Osteocyte (in vitro differentiated cells): ENCODE measurements at regions not wholly inside any gene's neighbourhood (a gene's known extent, or its start where the extent isn't known, plus 50 kb on each side); places are given as distances from the start of the nearest gene placed in this dataset.

ENCODE experiments used
- DNase-seq: peaks from one replicate; pipeline ENCODE4 v3.0.0; 2021; ENCODE audit warnings: mixed read lengths; ENCODE audit not compliant: unreplicated experiment; ENCODE audit errors: extremely low spot score
- H3K27ac Mint-ChIP-seq: one replicate; pipeline ENCODE4 v1.8.0; 2021; ENCODE audit warnings: mild to moderate bottlenecking, mixed read lengths; ENCODE audit not compliant: unreplicated experiment
- H3K27me3 Mint-ChIP-seq: one replicate; pipeline ENCODE4 v1.8.0; 2021; ENCODE audit warnings: mixed read lengths; ENCODE audit not compliant: unreplicated experiment
- H3K36me3 Mint-ChIP-seq: one replicate; pipeline ENCODE4 v1.8.0; 2021; ENCODE audit warnings: mixed read lengths; ENCODE audit not compliant: unreplicated experiment
- H3K4me1 Mint-ChIP-seq: one replicate; pipeline ENCODE4 v1.8.0; 2021; ENCODE audit warnings: mixed read lengths; ENCODE audit not compliant: unreplicated experiment
- H3K4me3 Mint-ChIP-seq: one replicate; pipeline ENCODE4 v1.8.0; 2021; ENCODE audit warnings: mild to moderate bottlenecking, moderate library complexity, mixed read lengths; ENCODE audit not compliant: unreplicated experiment
- H3K9me3 Mint-ChIP-seq: one replicate; pipeline ENCODE4 v1.8.0; 2021; ENCODE audit warnings: mixed read lengths; ENCODE audit not compliant: unreplicated experiment
- CTCF ChIP-seq: fragments of 200-600 bp; sonication (generic); IDR thresholded peaks from 2 replicates; pipeline ENCODE4 v1.5.0; 2021; ENCODE audit warnings: antibody characterized with exemption, mild to moderate bottlenecking, moderate library complexity

- Mint-ChIP-seq H3K9me3 (peaks cover 7% of the 10 kb centered on the region), H3K4me3 (no peak overlapping the region)
- TF ChIP-seq CTCF, result no peak
These were observed 1312.7 kb upstream of the ACO1 start for GRCh38 chr9:31071606-31072286.

GRCh38 chr9:31078175-31078574 lies 1306.3 kb upstream of the ACO1 start:
- no peak overlapping the region for H3K4me3 Mint-ChIP-seq
- no peaks in the 10 kb centered on the region for H3K4me1 Mint-ChIP-seq
- no peak overlapping the region for H3K27ac Mint-ChIP-seq

More at GRCh38 chr9:31071606-31072286, 1312.7 kb upstream of the ACO1 start:
- H3K27me3 Mint-ChIP-seq, result no peaks in the 10 kb centered on the region
- no peak overlapping the region for H3K27ac Mint-ChIP-seq
- no peaks in the 10 kb centered on the region for H3K4me1 Mint-ChIP-seq
- no peak for DNase-seq
- no peaks in the 10 kb centered on the region for H3K36me3 Mint-ChIP-seq

GRCh38 chr9:31084350-31084749 lies 1300.1 kb upstream of the ACO1 start:
- no peak for TF ChIP-seq CTCF
- H3K36me3 Mint-ChIP-seq, result no peaks in the 10 kb centered on the region
- H3K4me3 Mint-ChIP-seq, result no peak overlapping the region
- H3K4me1 Mint-ChIP-seq, result no peaks in the 10 kb centered on the region
- no peak overlapping the region for H3K27ac Mint-ChIP-seq
- no peak for DNase-seq
- peaks cover 1% of the 10 kb centered on the region for H3K27me3 Mint-ChIP-seq
- H3K9me3 Mint-ChIP-seq, result no peaks in the 10 kb centered on the region

More at GRCh38 chr9:31078175-31078574, 1306.3 kb upstream of the ACO1 start:
- no peak for DNase-seq
- no peak for TF ChIP-seq CTCF
- Mint-ChIP-seq H3K27me3 (peaks cover 1% of the 10 kb centered on the region), H3K9me3 (no peaks in the 10 kb centered on the region), H3K36me3 (no peaks in the 10 kb centered on the region)

- H3K27ac Mint-ChIP-seq, result no peak overlapping the region
These were observed 1294.8 kb upstream of the ACO1 start for GRCh38 chr9:31089549-31090221.

More at GRCh38 chr9:31089549-31090221, 1294.8 kb upstream of the ACO1 start:
- peaks cover 5% of the 10 kb centered on the region for H3K27me3 Mint-ChIP-seq
- TF ChIP-seq CTCF, result no peak
- no peaks in the 10 kb centered on the region for H3K9me3 Mint-ChIP-seq
- H3K36me3 Mint-ChIP-seq, result no peaks in the 10 kb centered on the region
- no peaks in the 10 kb centered on the region for H3K4me1 Mint-ChIP-seq
- no peak for DNase-seq
- H3K4me3 Mint-ChIP-seq, result no peak overlapping the region
